Psoas muscle (tissue), 7 donors: ENCODE measurements at regions not wholly inside any gene's neighbourhood (a gene's known extent, or its start where the extent isn't known, plus 50 kb on each side); places are given as distances from the start of the nearest gene placed in this dataset.

Source experiments
- ATAC-seq, 4 donors: fragments of 200-7000 bp; cut with Tn5 transposase; one replicate each; pipeline ENCODE4 v1.9.1; 2020; ENCODE audit warnings: moderate library complexity in 3 of 4, mild to moderate bottlenecking in 2 of 4
- DNase-seq, 2 donors: peaks; one replicate each; pipeline ENCODE4 v3.0.0-alpha.2; 2020
- H3K27ac ChIP-seq: fragments of 200-600 bp; one replicate; pipeline ENCODE4 v1.8.0; 2022
- H3K27me3 ChIP-seq, 3 donors: fragments of 200-600 bp in 1 of 3; one replicate each; pipeline versions ENCODE4 v1.6.1 to v1.8.0; 2013 to 2022; ENCODE audit warnings: low read length in 2 of 3, mild to moderate bottlenecking in 2 of 3, moderate library complexity in 1 of 3; ENCODE audit not compliant: insufficient read depth in 3 of 3
- H3K36me3 ChIP-seq, 2 donors: fragments of 200-600 bp in 1 of 2; one replicate each; pipeline versions ENCODE4 v1.6.1 to v1.8.0; 2013 to 2022; ENCODE audit warnings: low read depth in 1 of 2, mild to moderate bottlenecking in 1 of 2, moderate library complexity in 1 of 2; ENCODE audit not compliant: insufficient read depth in 1 of 2
- H3K4me1 ChIP-seq: fragments of 200-600 bp; one replicate; pipeline ENCODE4 v1.8.0; 2022
- H3K4me3 ChIP-seq: fragments of 200-600 bp; one replicate; pipeline ENCODE4 v1.8.0; 2022; ENCODE audit warnings: mild to moderate bottlenecking
- H3K9me3 ChIP-seq: fragments of 200-600 bp; one replicate; pipeline ENCODE4 v1.8.0; 2022
- CTCF ChIP-seq: fragments of 200-600 bp; IDR thresholded peaks from one replicate; pipeline ENCODE4 v1.8.0; 2022; ENCODE audit warnings: antibody characterized with exemption
- whole genome bisulfite sequencing, 3 donors: extraction: QIAGEN DNeasy Blood & Tissue Kit; methylation state at CpG; one replicate each; pipeline versions ENCODE4 v1.1.6 to v1.1.7; 2013; 5-methylcytosine and 5-hydroxymethylcytosine counted together
- intact Hi-C, 2 donors: fragments of 100-400 bp; cut with DNase I; formaldehyde crosslinking; loops; one replicate each; pipeline versions ENCODE4 v1.11.0 to v1.14.2; 2022
- donor health status: healthy with polysubstance abuse.
- donor health status: DM: no; HTN: no; CAD: no; lungs with moderate emphysema.
- donor health status: Bipolar disorder and iron deficiency.
- donor health status: healthy.
- donor health status: DM: yes; HTN: yes; CAD: no.
- donor health status: DM: no; HTN: no; CAD: no.
- donor health status: DM: yes; HTN: yes; CAD: no.

- no peak overlapping the region for H3K4me3 ChIP-seq
- TF ChIP-seq CTCF = no peak
- H3K4me1 ChIP-seq = peaks cover 7% of the 10 kb centered on the region
- H3K9me3 ChIP-seq = no peaks in the 10 kb centered on the region
- WGBS, 3 donors = 63 to 77% (median 68%) methylated on average over 8 of the region's 8 CpGs
- no peak for DNase-seq
- no peak for ATAC-seq
- H3K36me3 ChIP-seq = no peaks in the 10 kb centered on the region
- intact Hi-C loops = no loop called here
- no peaks in the 10 kb centered on the region for H3K27me3 ChIP-seq
- H3K27ac ChIP-seq = no peak overlapping the region
Observed at GRCh38 chr1:201603613-201604232, 64.8 kb downstream of the NAV1 start.

GRCh38 chr1:201605385-201606010, 66.6 kb downstream of the NAV1 start:
- ATAC-seq (no peak), DNase-seq (no peak)
- Histone ChIP-seq H3K36me3 (no peaks in the 10 kb centered on the region), H3K27me3 (no peaks in the 10 kb centered on the region), H3K9me3 (no peaks in the 10 kb centered on the region), H3K4me1 (peaks cover 22% of the 10 kb centered on the region), H3K4me3 (no peak overlapping the region), H3K27ac (no peak overlapping the region)
- TF ChIP-seq CTCF = no peak
- WGBS, 3 donors = 58 to 62% (median 61%) methylated on average over 3 of the region's 3 CpGs
- intact Hi-C loops = no loop called here

- no peaks in the 10 kb centered on the region for H3K27me3 ChIP-seq
- WGBS, 3 donors = 76 to 83% (median 80%) methylated on average over 2 to 3 of the region's 3 CpGs
- no peaks in the 10 kb centered on the region for H3K36me3 ChIP-seq
- ATAC-seq (no peak), DNase-seq (no peak)
- H3K27ac ChIP-seq = no peak overlapping the region
- no peak for TF ChIP-seq CTCF
- no peaks in the 10 kb centered on the region for H3K9me3 ChIP-seq
- intact Hi-C loops = no loop called here
- H3K4me3 ChIP-seq = no peak overlapping the region
- H3K4me1 ChIP-seq = peaks cover 22% of the 10 kb centered on the region
Observed at GRCh38 chr1:201606096-201606495, 67.2 kb downstream of the NAV1 start.

- DNase-seq (no peak), ATAC-seq (no peak)
- Histone ChIP-seq H3K27ac (no peak overlapping the region), H3K27me3 (no peaks in the 10 kb centered on the region), H3K9me3 (no peaks in the 10 kb centered on the region), H3K4me3 (no peak overlapping the region), H3K4me1 (peaks cover 22% of the 10 kb centered on the region), H3K36me3 (no peaks in the 10 kb centered on the region)
- WGBS, 3 donors = 70 to 72% (median 70%) methylated on average over 1 of the region's 1 CpG
- TF ChIP-seq CTCF = no peak
- intact Hi-C loops = no loop called here
Observed at GRCh38 chr1:201606623-201607022, 67.7 kb downstream of the NAV1 start.
